Caki2 (cell line): ENCODE measurements at regions not wholly inside any gene's neighbourhood (a gene's known extent, or its start where the extent isn't known, plus 50 kb on each side); places are given as distances from the start of the nearest gene placed in this dataset.

Source experiments
- DNase-seq: peaks from one replicate; pipeline ENCODE4 v3.0.0-alpha.2; 2015; ENCODE audit warnings: low read depth
- in situ Hi-C: cut with HindIII; loops from 2 replicates; pipeline ENCODE4 v1.10.0; 2016; ENCODE audit warnings: low sequenced_read_pairs, low pct_unique_long_range_greater_than_20kb, mixed read lengths

DNA sequence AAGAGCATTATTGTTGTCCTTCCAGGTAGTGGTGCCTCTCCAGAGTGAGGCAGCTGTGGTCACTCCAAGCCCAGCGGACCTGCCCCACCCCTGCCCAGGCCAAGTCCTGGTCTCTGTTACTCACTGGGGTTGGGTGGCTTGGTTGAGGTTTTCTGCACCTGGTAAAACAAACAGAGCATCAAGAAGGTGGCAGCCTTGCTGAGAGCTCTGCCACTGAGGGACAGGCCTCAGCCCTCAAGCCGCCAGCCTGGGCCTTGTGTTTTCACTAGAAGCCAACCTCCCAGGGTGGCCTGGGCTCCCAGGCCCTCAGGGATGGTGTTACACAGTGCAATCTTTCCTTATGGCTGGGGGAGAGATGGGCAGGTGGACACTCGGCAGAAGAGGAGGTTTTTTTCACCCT is 182.7 kb downstream of the BCOR start:
- in situ Hi-C loops, result no loop called here
- no peak for DNase-seq

GRCh38 chrX:39915596-39915995 is 182.2 kb downstream of the BCOR start:
- DNase-seq, result no peak
- in situ Hi-C loops, result no loop called here

DNA sequence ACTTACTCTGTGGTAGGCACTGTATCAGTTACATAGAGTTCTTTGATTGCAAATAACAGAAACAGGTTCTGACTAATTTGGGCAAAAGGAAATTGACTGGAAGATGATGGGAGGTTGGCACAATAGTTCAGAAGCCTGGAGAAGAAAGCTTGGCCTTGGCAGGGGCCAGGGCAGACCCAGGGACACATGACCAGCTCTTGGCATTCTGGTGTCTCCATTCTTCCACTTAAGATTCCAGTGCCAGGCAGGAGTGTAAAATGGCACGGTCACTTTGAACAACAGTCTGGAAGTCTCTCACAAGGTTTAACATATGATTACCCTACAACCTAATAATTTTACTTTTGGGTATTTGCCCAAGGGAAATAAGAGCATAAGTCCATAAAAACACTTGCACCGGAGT is 175.9 kb downstream of the BCOR start:
- in situ Hi-C loops, result no loop called here
- DNase-seq, result no peak

DNA sequence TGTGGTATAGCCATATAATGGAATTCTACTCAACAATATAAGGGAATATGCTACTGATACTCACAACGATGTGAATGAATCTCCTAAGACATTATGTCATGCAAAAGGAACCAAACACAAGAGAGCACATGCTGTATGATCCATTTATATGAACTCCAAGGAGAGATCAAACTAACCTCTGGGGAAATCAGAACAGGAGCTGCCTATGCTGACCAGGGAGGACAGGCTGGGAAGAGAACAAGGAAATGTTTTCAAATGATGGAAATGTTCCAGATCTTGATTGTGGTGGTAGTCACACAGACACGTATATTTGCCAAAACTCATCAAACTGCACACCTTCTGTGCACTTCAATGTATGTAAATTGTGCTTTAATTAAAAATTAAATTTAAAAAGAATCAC is 175.3 kb downstream of the BCOR start:
- in situ Hi-C loops, result no loop called here
- DNase-seq, result no peak

- no peak for DNase-seq
Measured at GRCh38 chrX:39922926-39923325, 174.8 kb downstream of the BCOR start.

GRCh38 chrX:39927380-39927779 is 170.4 kb downstream of the BCOR start:
- DNase-seq, result no peak
- in situ Hi-C loops, result no loop called here

More at GRCh38 chrX:39922926-39923325, 174.8 kb downstream of the BCOR start:
- in situ Hi-C loops, result no loop called here

GRCh38 chrX:39928704-39929378 is 168.9 kb downstream of the BCOR start:
- no peak for DNase-seq
- in situ Hi-C loops, result no loop called here

- no peak for DNase-seq
- in situ Hi-C loops, result no loop called here
Measured at GRCh38 chrX:39929379-39930025, 168.3 kb downstream of the BCOR start.

GRCh38 chrX:39930786-39931528 is 166.8 kb downstream of the BCOR start:
- in situ Hi-C loops, result no loop called here

DNA sequence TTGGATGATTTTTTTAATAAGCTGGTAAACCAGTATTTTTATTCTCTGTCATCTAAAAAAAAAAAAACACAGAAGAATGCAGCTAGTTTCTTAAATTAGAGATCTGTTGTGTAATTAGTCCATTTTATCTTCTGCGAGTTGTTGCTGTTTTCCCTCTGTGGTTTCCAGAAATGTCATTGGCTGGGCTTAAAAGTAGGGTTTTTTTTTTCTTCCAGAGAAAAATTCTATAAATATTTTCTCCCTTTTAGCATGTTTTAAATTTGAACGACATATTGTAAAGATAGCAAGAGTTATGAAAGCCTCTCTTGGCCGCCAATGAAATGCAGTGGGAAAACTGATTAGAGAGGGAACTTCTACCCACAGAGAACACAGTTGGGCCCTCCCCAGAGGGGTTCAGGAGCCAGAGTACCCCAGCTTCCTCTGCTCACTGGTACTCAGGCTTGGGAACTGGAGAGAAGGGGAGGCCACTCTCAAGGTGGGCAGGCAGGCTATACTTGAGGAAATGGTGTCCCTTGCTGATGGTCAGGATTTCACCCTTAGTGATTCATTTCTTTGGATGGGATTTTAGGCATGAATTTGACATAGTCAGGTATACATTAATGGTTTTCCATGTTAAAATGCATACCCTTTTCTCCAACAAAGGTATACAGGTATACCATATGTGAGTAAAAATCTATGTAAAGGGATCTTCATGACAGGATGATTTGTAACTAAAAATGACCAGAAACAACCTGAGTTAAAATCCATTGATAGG is 166.1 kb downstream of the BCOR start:
- in situ Hi-C loops, result no loop called here
- no peak for DNase-seq

More at GRCh38 chrX:39930786-39931528, 166.8 kb downstream of the BCOR start:
- DNase-seq, result no peak

GRCh38 chrX:39935411-39936064 is 162.2 kb downstream of the BCOR start:
- in situ Hi-C loops, result no loop called here

GRCh38 chrX:39936886-39937770 is 160.6 kb downstream of the BCOR start:
- DNase-seq, result no peak
- in situ Hi-C loops, result no loop called here

More at GRCh38 chrX:39935411-39936064, 162.2 kb downstream of the BCOR start:
- no peak for DNase-seq

DNA sequence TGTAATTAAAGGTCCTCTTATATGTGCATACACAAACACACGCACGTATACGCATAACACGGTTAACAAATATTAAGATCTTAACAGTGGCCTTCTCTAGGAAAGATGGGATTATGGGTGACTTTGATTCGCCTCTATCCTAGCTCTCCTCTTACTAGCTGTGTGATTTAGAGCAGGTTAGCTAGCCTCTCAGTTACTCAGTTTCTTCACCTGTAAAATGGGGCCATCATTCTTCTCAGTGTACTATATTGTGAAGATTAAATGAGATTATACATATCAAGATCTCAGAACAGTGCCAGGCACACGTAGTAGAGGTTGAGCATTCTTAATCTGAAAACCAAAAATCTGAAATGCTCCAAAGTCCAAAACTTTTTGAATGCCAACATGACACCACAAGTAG is 159.3 kb downstream of the BCOR start:
- in situ Hi-C loops, result no loop called here
- DNase-seq, result no peak

DNA sequence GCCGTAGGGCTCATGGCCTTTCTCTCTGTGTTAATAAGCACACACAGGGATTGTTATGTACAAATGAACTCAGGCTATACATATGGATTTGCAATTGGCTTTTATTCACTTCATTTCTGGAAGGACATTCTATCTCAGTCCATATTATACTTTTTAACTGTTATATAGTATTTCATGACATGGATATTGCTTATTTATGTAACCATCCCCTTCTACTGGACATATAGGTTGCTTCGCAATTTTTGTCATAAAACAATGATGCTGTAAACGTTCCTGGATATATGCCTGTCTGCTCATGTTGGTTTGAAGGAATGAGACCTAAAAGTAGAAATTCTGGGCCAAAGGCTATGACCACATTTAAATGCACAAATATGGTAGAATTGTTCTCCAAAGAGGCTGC is 158.1 kb downstream of the BCOR start:
- no peak for DNase-seq
- in situ Hi-C loops, result no loop called here

- in situ Hi-C loops, result no loop called here
- DNase-seq, result no peak
Measured at GRCh38 chrX:39941332-39941920, 156.3 kb downstream of the BCOR start.

DNA sequence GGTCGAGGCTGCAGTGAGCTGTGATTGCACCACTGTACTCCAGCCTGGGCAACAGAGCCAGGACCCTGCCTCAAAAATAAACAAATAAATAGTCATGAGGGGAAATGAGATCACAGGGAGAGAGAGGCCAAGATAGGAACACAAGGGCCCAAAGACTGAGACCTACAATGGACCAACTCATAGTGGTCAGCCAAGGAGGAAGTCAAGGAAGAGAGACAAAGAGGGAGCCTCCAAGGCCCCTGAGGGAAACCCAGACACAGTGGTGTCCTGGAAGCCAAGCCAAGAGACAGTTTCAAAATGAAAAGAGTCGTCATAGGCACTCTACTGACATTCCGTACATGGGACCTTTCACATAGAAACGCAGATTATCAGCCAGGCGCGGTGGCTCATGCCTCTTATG is 153.3 kb downstream of the BCOR start:
- in situ Hi-C loops, result no loop called here
- DNase-seq, result no peak

DNA sequence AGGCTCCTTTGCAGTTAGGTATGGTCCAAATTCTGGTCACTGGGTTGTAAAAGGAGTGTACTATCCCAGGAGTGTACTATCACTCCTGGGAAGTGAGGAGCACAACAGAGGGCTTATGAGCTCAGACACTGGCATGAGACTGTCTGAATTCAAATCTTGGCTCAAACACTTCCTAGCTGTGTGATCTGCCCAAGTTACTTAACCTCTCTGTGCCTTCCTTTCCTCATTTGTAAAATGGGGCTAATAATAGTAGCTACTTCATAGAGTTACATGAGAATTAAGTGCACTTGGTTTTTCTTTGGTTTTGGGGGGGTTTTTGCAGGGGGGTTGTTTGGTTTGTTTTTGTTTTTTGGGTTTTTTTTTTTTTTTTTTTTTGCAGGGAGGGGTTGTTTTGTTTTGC is 152.0 kb downstream of the BCOR start:
- no peak for DNase-seq

More for the DNA sequence above, 152.0 kb downstream of the BCOR start:
- in situ Hi-C loops, result no loop called here
